WTC11 (cell line): ENCODE measurements at regions not wholly inside any gene's neighbourhood (a gene's known extent, or its start where the extent isn't known, plus 50 kb on each side); places are given as distances from the start of the nearest gene placed in this dataset.

Source experiments
- ATAC-seq: fragments of 200-7000 bp; cut with Tn5 transposase; 2 replicates; pipeline ENCODE4 v1.10.0; 2021; ENCODE audit warnings: mild to moderate bottlenecking, moderate library complexity
- CTCF ChIA-PET: fragments of 300-600 bp; sonication (Branson Sonifier 250); formaldehyde crosslinking; loops from one replicate; lab custom pipeline; 2021; ENCODE audit warnings: antibody characterized with exemption; lab: Charles Lee
- POLR2A ChIA-PET: fragments of 350-600 bp; sonication (Branson Sonifier 250); formaldehyde crosslinking; loops from one replicate; lab custom pipeline; 2021; ENCODE audit warnings: antibody characterized with exemption; lab: Charles Lee
- DNase-seq: peaks from one replicate; pipeline ENCODE4 v3.0.0; 2021; ENCODE audit warnings: low spot score
- H3K27ac Mint-ChIP-seq: 2 replicates; pipeline ENCODE4 v1.8.0; 2021; ENCODE audit warnings: mixed read lengths
- H3K27me3 Mint-ChIP-seq: 2 replicates; pipeline ENCODE4 v1.8.0; 2021; ENCODE audit warnings: low read depth, mild to moderate bottlenecking, moderate library complexity, mixed read lengths
- H3K36me3 Mint-ChIP-seq: 2 replicates; pipeline ENCODE4 v1.8.0; 2021; ENCODE audit warnings: mixed read lengths
- H3K4me1 Mint-ChIP-seq: 2 replicates; pipeline ENCODE4 v1.8.0; 2022; ENCODE audit warnings: mixed read lengths
- H3K4me3 Mint-ChIP-seq: 2 replicates; pipeline ENCODE4 v1.8.0; 2021; ENCODE audit warnings: mild to moderate bottlenecking, moderate library complexity, mixed read lengths
- H3K9me3 Mint-ChIP-seq: 2 replicates; pipeline ENCODE4 v1.8.0; 2021; ENCODE audit warnings: mixed read lengths
- CBFB ChIP-seq: sonication (generic); formaldehyde crosslinking; IDR thresholded peaks from 2 replicates; pipeline ENCODE4 v1.8.1; 2022; ENCODE audit warnings: mild to moderate bottlenecking, low read depth, missing genetic modification reagents
- CREM ChIP-seq: sonication (generic); formaldehyde crosslinking; IDR thresholded peaks from 2 replicates; pipeline ENCODE4 v1.8.1; 2022; ENCODE audit warnings: mild to moderate bottlenecking, missing genetic modification reagents, moderate library complexity
- CTCF ChIP-seq: fragments of 200-600 bp; IDR thresholded peaks from 2 replicates; pipeline ENCODE4 v1.8.0; 2022; ENCODE audit warnings: antibody characterized with exemption
- ERG ChIP-seq: fragments of 250-450 bp; sonication (Bioruptor Pico); IDR thresholded peaks from 2 replicates; pipeline ENCODE4 v1.8.0; 2021; ENCODE audit warnings: mild to moderate bottlenecking
- ESRRA ChIP-seq: sonication (generic); formaldehyde crosslinking; IDR thresholded peaks from 2 replicates; pipeline ENCODE4 v1.8.1; 2022; ENCODE audit warnings: mild to moderate bottlenecking, missing genetic modification reagents, borderline replicate concordance
- FOXK1 ChIP-seq: sonication (generic); formaldehyde crosslinking; IDR thresholded peaks from 2 replicates; pipeline ENCODE4 v1.8.0; 2022; ENCODE audit warnings: mild to moderate bottlenecking, moderate library complexity, missing genetic modification reagents
- FOXP1 ChIP-seq: sonication (generic); formaldehyde crosslinking; IDR thresholded peaks from 2 replicates; pipeline ENCODE4 v1.8.0; 2022; ENCODE audit warnings: missing genetic modification reagents, mild to moderate bottlenecking, moderate library complexity, borderline replicate concordance
- FOXP4 ChIP-seq: sonication (generic); formaldehyde crosslinking; IDR thresholded peaks from 2 replicates; pipeline ENCODE4 v1.8.0; 2022; ENCODE audit warnings: mild to moderate bottlenecking, missing genetic modification reagents
- IRF1 ChIP-seq: sonication (generic); formaldehyde crosslinking; IDR thresholded peaks from 2 replicates; pipeline ENCODE4 v1.8.0; 2023; ENCODE audit warnings: missing genetic modification reagents
- MLX ChIP-seq: sonication (generic); formaldehyde crosslinking; IDR thresholded peaks from 2 replicates; pipeline ENCODE4 v1.8.1; 2023; ENCODE audit warnings: mild to moderate bottlenecking, missing genetic modification reagents, moderate library complexity
- NFATC4 ChIP-seq: fragments of 250-450 bp; sonication (Bioruptor Pico); IDR thresholded peaks from 2 replicates; pipeline ENCODE4 v1.9.0; 2021; ENCODE audit warnings: mild to moderate bottlenecking
- PRDM15 ChIP-seq: sonication (generic); formaldehyde crosslinking; IDR thresholded peaks from 2 replicates; pipeline ENCODE4 v1.8.0; 2022; ENCODE audit warnings: missing genetic modification reagents
- PRRX2 ChIP-seq: fragments of 250-450 bp; sonication (Bioruptor Pico); IDR thresholded peaks from 2 replicates; pipeline ENCODE4 v1.8.0; 2021; ENCODE audit warnings: mild to moderate bottlenecking
- SMAD3 ChIP-seq: sonication (generic); formaldehyde crosslinking; IDR thresholded peaks from 2 replicates; pipeline ENCODE4 v1.8.0; 2022; ENCODE audit warnings: missing genetic modification reagents, mild to moderate bottlenecking, borderline replicate concordance
- SOX15 ChIP-seq: fragments of 250-450 bp; sonication (Bioruptor Pico); IDR thresholded peaks from 2 replicates; pipeline ENCODE4 v1.9.0; 2021; ENCODE audit warnings: mild to moderate bottlenecking
- ZMAT4 ChIP-seq: fragments of 250-450 bp; sonication (Bioruptor Pico); IDR thresholded peaks from 2 replicates; pipeline ENCODE4 v1.9.0; 2021; ENCODE audit warnings: mild to moderate bottlenecking
- ZNF263 ChIP-seq: sonication (generic); formaldehyde crosslinking; IDR thresholded peaks from 2 replicates; pipeline ENCODE4 v1.8.1; 2022; ENCODE audit warnings: low read depth, mild to moderate bottlenecking, moderate library complexity, missing genetic modification reagents
- ZNF423 ChIP-seq: fragments of 250-450 bp; sonication (Bioruptor Pico); IDR thresholded peaks from 2 replicates; pipeline ENCODE4 v2.1.2; 2022; ENCODE audit warnings: mild to moderate bottlenecking, moderate library complexity

- Mint-ChIP-seq H3K36me3 (no peaks in the 10 kb centered on the region), H3K27ac (no peak overlapping the region), H3K9me3 (peaks cover 5% of the 10 kb centered on the region; the same call in 1 of the 2 replicates), H3K4me1 (peaks cover 25% of the 10 kb centered on the region), H3K4me3 (no peak overlapping the region), H3K27me3 (peaks cover 16% of the 10 kb centered on the region)
- POLR2A ChIA-PET, result no interaction called here
- no peak for DNase-seq
- CTCF ChIA-PET, result no interaction called here
- no peak for TF ChIP-seq ERG
- no peak for TF ChIP-seq CREM (CRISPR knock-in tag)
- no peak for TF ChIP-seq FOXP1
- no peak for TF ChIP-seq FOXP4 (CRISPR knock-in tag)
- TF ChIP-seq CTCF, result no peak
- TF ChIP-seq ZNF423 (CRISPR knock-in tag), result no peak
- TF ChIP-seq SMAD3 (CRISPR knock-in tag), result no peak
- TF ChIP-seq CBFB (CRISPR knock-in tag), result no peak
- TF ChIP-seq ZNF263 (CRISPR knock-in tag), result no peak
- TF ChIP-seq MLX (CRISPR knock-in tag), result no peak
- TF ChIP-seq PRRX2 (CRISPR knock-in tag), result no peak
- no peak for TF ChIP-seq ZMAT4
- TF ChIP-seq SOX15 (CRISPR knock-in tag), result no peak
- TF ChIP-seq PRDM15 (CRISPR knock-in tag), result no peak
- TF ChIP-seq FOXK1, result no peak
- TF ChIP-seq ESRRA (CRISPR knock-in tag), result no peak
- TF ChIP-seq IRF1, result no peak
- TF ChIP-seq NFATC4 (CRISPR knock-in tag), result no peak
- ATAC-seq, result no peak
Observed at GRCh38 chr10:8489232-8489631, 434.7 kb downstream of the GATA3 start.
